Central memory CD8-positive, alpha-beta T cell (primary cell): ENCODE measurements at regions not wholly inside any gene's neighbourhood (a gene's known extent, or its start where the extent isn't known, plus 50 kb on each side); places are given as distances from the start of the nearest gene placed in this dataset.

Source experiments
- ATAC-seq: fragments of 150-1000 bp; cut with Tn5 transposase; replicated peaks from 2 replicates; pipeline ENCODE4 v1.10.0; 2022; ENCODE audit warnings: mild to moderate bottlenecking, moderate FRiP score, moderate number of reproducible peaks; ENCODE audit not compliant: poor library complexity, severe bottlenecking; ENCODE audit errors: extremely low read depth
- DNase-seq, 2 donors: peaks; one replicate each; pipeline ENCODE4 v3.0.0; 2021; ENCODE audit warnings: low spot score in 2 of 2
- H3K27ac Mint-ChIP-seq: one replicate; pipeline ENCODE4 v1.8.0; 2022; ENCODE audit warnings: low read depth, mild to moderate bottlenecking, moderate library complexity, mixed read lengths
- H3K27me3 Mint-ChIP-seq: one replicate; pipeline ENCODE4 v1.8.0; 2022; ENCODE audit warnings: mixed read lengths
- H3K36me3 Mint-ChIP-seq: one replicate; pipeline ENCODE4 v1.8.0; 2022; ENCODE audit warnings: mild to moderate bottlenecking, moderate library complexity, mixed read lengths; ENCODE audit not compliant: insufficient read depth
- H3K4me1 Mint-ChIP-seq: one replicate; pipeline ENCODE4 v1.8.0; 2022; ENCODE audit warnings: mixed read lengths
- H3K4me3 Mint-ChIP-seq: one replicate; pipeline ENCODE4 v1.8.0; 2022; ENCODE audit warnings: mild to moderate bottlenecking, moderate library complexity, mixed read lengths
- H3K9me3 Mint-ChIP-seq: one replicate; pipeline ENCODE4 v1.8.0; 2022; ENCODE audit warnings: mixed read lengths

GRCh38 chr6:147734151-147734550, 225.7 kb downstream of the SAMD5 start:
- peaks cover 5% of the 10 kb centered on the region for H3K9me3 Mint-ChIP-seq
- DNase-seq (no peak), ATAC-seq (no peak)
- no peaks in the 10 kb centered on the region for H3K4me1 Mint-ChIP-seq
- no peaks in the 10 kb centered on the region for H3K27me3 Mint-ChIP-seq
- no peak overlapping the region for H3K27ac Mint-ChIP-seq
- peaks cover 1% of the 10 kb centered on the region for H3K36me3 Mint-ChIP-seq
- no peak overlapping the region for H3K4me3 Mint-ChIP-seq

GRCh38 chr6:147735924-147736323, 227.4 kb downstream of the SAMD5 start:
- Mint-ChIP-seq H3K36me3 (peaks cover 1% of the 10 kb centered on the region), H3K27ac (no peak overlapping the region), H3K4me3 (no peak overlapping the region), H3K4me1 (no peaks in the 10 kb centered on the region), H3K9me3 (no peaks in the 10 kb centered on the region), H3K27me3 (no peaks in the 10 kb centered on the region)
- ATAC-seq (no peak), DNase-seq (no peak)

GRCh38 chr6:147737115-147737514, 228.6 kb downstream of the SAMD5 start:
- H3K27ac Mint-ChIP-seq = no peak overlapping the region
- no peak for ATAC-seq
- DNase-seq = no peak
- H3K4me1 Mint-ChIP-seq = no peaks in the 10 kb centered on the region
- H3K27me3 Mint-ChIP-seq = no peaks in the 10 kb centered on the region
- no peak overlapping the region for H3K4me3 Mint-ChIP-seq
- H3K9me3 Mint-ChIP-seq = no peaks in the 10 kb centered on the region
- peaks cover 1% of the 10 kb centered on the region for H3K36me3 Mint-ChIP-seq

- Mint-ChIP-seq H3K9me3 (no peaks in the 10 kb centered on the region), H3K36me3 (peaks cover 1% of the 10 kb centered on the region), H3K4me3 (no peak overlapping the region), H3K27me3 (no peaks in the 10 kb centered on the region), H3K27ac (no peak overlapping the region), H3K4me1 (no peaks in the 10 kb centered on the region)
- ATAC-seq (no peak), DNase-seq (no peak)
These were observed 229.6 kb downstream of the SAMD5 start for GRCh38 chr6:147738099-147738498.

GRCh38 chr6:147738516-147739162, 230.1 kb downstream of the SAMD5 start:
- no peaks in the 10 kb centered on the region for H3K9me3 Mint-ChIP-seq
- DNase-seq = no peak
- no peak for ATAC-seq
- peaks cover 1% of the 10 kb centered on the region for H3K36me3 Mint-ChIP-seq
- H3K27me3 Mint-ChIP-seq = no peaks in the 10 kb centered on the region
- no peak overlapping the region for H3K27ac Mint-ChIP-seq
- H3K4me3 Mint-ChIP-seq = no peak overlapping the region
- no peaks in the 10 kb centered on the region for H3K4me1 Mint-ChIP-seq

GRCh38 chr6:147740326-147740725, 231.8 kb downstream of the SAMD5 start:
- H3K4me3 Mint-ChIP-seq = no peak overlapping the region
- no peak overlapping the region for H3K27ac Mint-ChIP-seq
- H3K36me3 Mint-ChIP-seq = peaks cover 1% of the 10 kb centered on the region
- no peaks in the 10 kb centered on the region for H3K27me3 Mint-ChIP-seq
- no peaks in the 10 kb centered on the region for H3K9me3 Mint-ChIP-seq
- H3K4me1 Mint-ChIP-seq = no peaks in the 10 kb centered on the region
- DNase-seq (no peak), ATAC-seq (no peak)

GRCh38 chr6:147740916-147741315, 232.4 kb downstream of the SAMD5 start:
- no peaks in the 10 kb centered on the region for H3K27me3 Mint-ChIP-seq
- ATAC-seq (no peak), DNase-seq (no peak)
- H3K27ac Mint-ChIP-seq = no peak overlapping the region
- no peaks in the 10 kb centered on the region for H3K4me1 Mint-ChIP-seq
- no peak overlapping the region for H3K4me3 Mint-ChIP-seq
- no peaks in the 10 kb centered on the region for H3K9me3 Mint-ChIP-seq
- peaks cover 1% of the 10 kb centered on the region for H3K36me3 Mint-ChIP-seq

- no peak overlapping the region for H3K27ac Mint-ChIP-seq
- peaks cover 1% of the 10 kb centered on the region for H3K36me3 Mint-ChIP-seq
- no peak overlapping the region for H3K4me3 Mint-ChIP-seq
- no peaks in the 10 kb centered on the region for H3K4me1 Mint-ChIP-seq
- H3K9me3 Mint-ChIP-seq = no peaks in the 10 kb centered on the region
- H3K27me3 Mint-ChIP-seq = no peaks in the 10 kb centered on the region
- no peak for ATAC-seq
- DNase-seq = no peak
These were observed 232.9 kb downstream of the SAMD5 start for GRCh38 chr6:147741389-147741788.

- H3K4me1 Mint-ChIP-seq = no peaks in the 10 kb centered on the region
- H3K27me3 Mint-ChIP-seq = no peaks in the 10 kb centered on the region
- no peak overlapping the region for H3K27ac Mint-ChIP-seq
- no peaks in the 10 kb centered on the region for H3K9me3 Mint-ChIP-seq
- DNase-seq = no peak
- H3K36me3 Mint-ChIP-seq = peaks cover 1% of the 10 kb centered on the region
- no peak for ATAC-seq
- no peak overlapping the region for H3K4me3 Mint-ChIP-seq
These were observed 233.9 kb downstream of the SAMD5 start for GRCh38 chr6:147742440-147742839.

- Mint-ChIP-seq H3K27ac (no peak overlapping the region), H3K9me3 (no peaks in the 10 kb centered on the region), H3K4me1 (no peaks in the 10 kb centered on the region), H3K36me3 (no peaks in the 10 kb centered on the region), H3K27me3 (no peaks in the 10 kb centered on the region), H3K4me3 (no peak overlapping the region)
- ATAC-seq = no peak
- DNase-seq = no peak
These were observed 235.5 kb downstream of the SAMD5 start for GRCh38 chr6:147744012-147744411.

- Mint-ChIP-seq H3K36me3 (no peaks in the 10 kb centered on the region), H3K4me1 (no peaks in the 10 kb centered on the region), H3K9me3 (peaks cover 14% of the 10 kb centered on the region), H3K4me3 (no peak overlapping the region), H3K27me3 (no peaks in the 10 kb centered on the region), H3K27ac (no peak overlapping the region)
- DNase-seq = no peak
- ATAC-seq = no peak
These were observed 240.8 kb downstream of the SAMD5 start for GRCh38 chr6:147749331-147749730.

GRCh38 chr6:147750413-147750812, 241.9 kb downstream of the SAMD5 start:
- no peak overlapping the region for H3K27ac Mint-ChIP-seq
- no peak overlapping the region for H3K4me3 Mint-ChIP-seq
- ATAC-seq (no peak), DNase-seq (no peak)
- H3K27me3 Mint-ChIP-seq = no peaks in the 10 kb centered on the region
- H3K9me3 Mint-ChIP-seq = peaks cover 16% of the 10 kb centered on the region
- no peaks in the 10 kb centered on the region for H3K36me3 Mint-ChIP-seq
- H3K4me1 Mint-ChIP-seq = no peaks in the 10 kb centered on the region

GRCh38 chr6:147751232-147751631, 242.7 kb downstream of the SAMD5 start:
- peaks cover 19% of the 10 kb centered on the region for H3K9me3 Mint-ChIP-seq
- H3K4me3 Mint-ChIP-seq = no peak overlapping the region
- ATAC-seq = no peak
- H3K4me1 Mint-ChIP-seq = no peaks in the 10 kb centered on the region
- H3K36me3 Mint-ChIP-seq = no peaks in the 10 kb centered on the region
- H3K27ac Mint-ChIP-seq = no peak overlapping the region
- DNase-seq = no peak
- H3K27me3 Mint-ChIP-seq = no peaks in the 10 kb centered on the region
